ENCODE measurements at regions not wholly inside any gene's neighbourhood (a gene's known extent, or its start where the extent isn't known, plus 50 kb on each side); places are given as distances from the start of the nearest gene placed in this dataset.

GRCh38 chr2:226431288-226431948 lies 368.2 kb downstream of the IRS1 start:
- TF ChIP-seq CTCF (IDR thresholded peaks at IDR 0.05), result no peak
- TF ChIP-seq POLR2A (IDR thresholded peaks at IDR 0.05), result no peak
